Activated T-cell treated with anti-CD3 and anti-CD28 coated beads, Interleukin-2, amount 50 U/mL, for 72 hours (primary cell): ENCODE measurements at regions not wholly inside any gene's neighbourhood (a gene's known extent, or its start where the extent isn't known, plus 50 kb on each side); places are given as distances from the start of the nearest gene placed in this dataset.
A peak's percentile ranks its signal among the peaks of the same experiment; 100 is the strongest.

ENCODE experiments used
- ATAC-seq, 2 donors: fragments of 150-1000 bp; cut with Tn5 transposase; replicated peaks in 1 of 2; 2 replicates each; pipeline ENCODE4 v1.10.0; 2021; ENCODE audit warnings: moderate library complexity in 2 of 2, mild to moderate bottlenecking in 1 of 2
- DNase-seq, 2 donors: peaks; one replicate each; pipeline ENCODE4 v3.0.0; 2021 to 2022; ENCODE audit warnings: mixed read lengths in 1 of 2
- H3K27ac Mint-ChIP-seq: one replicate; pipeline ENCODE4 v1.8.0; 2022; ENCODE audit warnings: mild to moderate bottlenecking, moderate library complexity, mixed read lengths
- H3K27me3 Mint-ChIP-seq: one replicate; pipeline ENCODE4 v1.8.0; 2022; ENCODE audit warnings: low read depth, mixed read lengths
- H3K36me3 Mint-ChIP-seq, 2 donors: one replicate each; pipeline ENCODE4 v1.8.0; 2022; ENCODE audit warnings: mixed read lengths in 2 of 2, mild to moderate bottlenecking in 1 of 2; ENCODE audit not compliant: insufficient read depth in 2 of 2
- H3K4me1 Mint-ChIP-seq: one replicate; pipeline ENCODE4 v1.8.0; 2022; ENCODE audit warnings: low read depth, mixed read lengths
- H3K4me3 Mint-ChIP-seq, 2 donors: one replicate each; pipeline ENCODE4 v1.8.0; 2022; ENCODE audit warnings: mild to moderate bottlenecking in 2 of 2, mixed read lengths in 2 of 2, moderate library complexity in 2 of 2
- H3K9me3 Mint-ChIP-seq, 2 donors: one replicate each; pipeline ENCODE4 v1.8.0; 2022; ENCODE audit warnings: mixed read lengths in 2 of 2

DNA sequence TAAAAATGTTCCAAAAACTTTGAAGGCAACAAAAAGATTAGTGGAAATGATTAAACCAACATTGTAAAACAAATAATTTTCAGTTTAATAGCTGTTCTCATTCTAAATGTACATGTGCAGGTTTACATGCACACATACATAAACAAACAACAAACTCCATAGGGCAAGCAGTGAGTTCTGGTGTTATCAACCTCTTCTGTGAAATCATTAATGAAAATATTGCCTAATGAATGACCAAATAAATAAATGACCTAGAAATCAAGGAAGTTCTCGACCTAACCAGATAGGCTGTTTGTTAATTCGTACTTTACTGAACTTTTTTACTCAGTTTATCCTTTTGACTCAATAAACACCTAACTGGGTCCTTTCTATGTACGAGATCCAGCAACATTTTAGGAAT lies 165.5 kb upstream of the RORB start:
- no peaks in the 10 kb centered on the region for H3K36me3 Mint-ChIP-seq
- DNase-seq: no peak
- peaks cover 7% of the 10 kb centered on the region for H3K4me1 Mint-ChIP-seq
- H3K9me3 Mint-ChIP-seq: no peaks in the 10 kb centered on the region
- no peak overlapping the region for H3K27ac Mint-ChIP-seq
- no peak overlapping the region for H3K4me3 Mint-ChIP-seq
- no peaks in the 10 kb centered on the region for H3K27me3 Mint-ChIP-seq
- no peak for ATAC-seq

DNA sequence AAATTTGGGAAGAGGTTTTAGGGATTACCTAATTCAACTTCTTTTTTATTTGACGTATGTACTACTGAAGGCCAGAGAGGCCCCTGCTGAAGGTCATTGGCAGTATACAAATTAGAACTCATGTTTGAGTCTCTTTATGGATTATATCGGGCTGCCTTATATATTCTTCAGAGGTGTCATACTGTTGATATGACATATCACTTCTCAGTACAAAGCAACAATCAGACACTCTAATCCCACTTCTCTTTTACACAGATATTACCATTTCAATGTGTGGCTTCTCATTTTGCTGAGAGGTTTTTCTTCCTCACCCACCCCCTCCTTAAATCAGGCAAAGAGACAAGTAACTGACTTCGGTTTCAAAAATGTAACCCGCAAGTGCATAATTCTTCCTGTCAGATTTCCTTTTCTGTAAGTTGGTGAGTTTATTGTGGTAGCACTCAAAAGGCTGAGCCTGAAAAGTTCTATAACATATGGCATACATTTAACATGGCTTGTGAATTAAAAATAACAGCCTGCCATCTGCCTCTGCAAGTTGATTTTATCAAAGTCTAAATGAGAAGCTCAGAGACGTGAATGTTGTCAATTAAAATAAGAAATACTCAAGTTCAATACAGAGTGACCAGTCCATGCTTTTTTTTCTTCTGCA lies 163.6 kb upstream of the RORB start:
- Mint-ChIP-seq H3K9me3 (peaks cover 0 to 2% of the 10 kb centered on the region in 2 donors), H3K27ac (no peak overlapping the region), H3K4me1 (peaks cover 7% of the 10 kb centered on the region), H3K36me3 (no peaks in the 10 kb centered on the region), H3K27me3 (no peaks in the 10 kb centered on the region), H3K4me3 (peak overlapping the region in 1 of 2 donors; percentile 24)
- ATAC-seq (no peak), DNase-seq (no peak)

DNA sequence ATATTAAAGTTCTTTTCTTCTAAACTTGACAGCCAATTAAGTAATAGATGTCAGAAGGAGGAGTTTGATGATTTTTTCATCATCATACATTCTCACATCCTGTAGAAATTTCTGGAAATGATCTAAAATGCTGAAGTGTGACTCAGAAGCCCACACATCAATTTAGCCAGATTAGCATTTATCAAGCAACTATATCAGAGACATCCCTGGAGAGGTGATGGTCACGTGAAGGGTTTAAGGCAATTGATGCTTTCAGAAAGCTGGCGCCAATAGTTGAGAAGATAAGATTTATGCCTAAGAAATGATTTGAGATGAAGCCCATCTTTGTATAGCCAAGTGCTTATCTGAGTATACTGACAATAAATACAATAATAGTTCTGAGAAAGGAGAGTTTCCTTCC lies 162.9 kb upstream of the RORB start:
- H3K4me3 Mint-ChIP-seq: no peak overlapping the region
- H3K36me3 Mint-ChIP-seq: no peaks in the 10 kb centered on the region
- ATAC-seq (no peak), DNase-seq (no peak)
- H3K27ac Mint-ChIP-seq: no peak overlapping the region
- no peaks in the 10 kb centered on the region for H3K27me3 Mint-ChIP-seq
- H3K4me1 Mint-ChIP-seq: peaks cover 7% of the 10 kb centered on the region
- peaks cover 0 to 2% of the 10 kb centered on the region in 2 donors for H3K9me3 Mint-ChIP-seq

DNA sequence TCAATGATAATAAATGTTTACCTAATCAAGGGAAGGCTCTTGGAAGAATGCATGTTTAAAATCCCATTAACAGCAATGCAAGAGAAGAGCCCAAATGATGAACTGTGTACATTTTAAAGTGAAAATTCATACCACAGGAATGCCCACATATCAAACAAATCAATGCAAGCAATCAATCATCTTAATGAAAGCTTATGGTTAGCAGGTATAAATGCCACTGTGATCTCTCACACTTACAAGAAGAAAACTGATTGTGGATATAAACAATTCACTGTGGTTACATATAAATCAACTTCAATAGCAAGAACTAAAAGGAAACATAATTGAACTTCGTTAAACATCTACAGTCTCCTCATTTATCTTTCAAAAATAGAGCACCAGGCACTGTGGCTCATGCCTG lies 161.0 kb upstream of the RORB start:
- Mint-ChIP-seq H3K27me3 (no peaks in the 10 kb centered on the region), H3K4me3 (no peak overlapping the region), H3K27ac (no peak overlapping the region), H3K9me3 (peaks cover 0 to 5% of the 10 kb centered on the region in 2 donors), H3K4me1 (peaks cover 7% of the 10 kb centered on the region), H3K36me3 (no peaks in the 10 kb centered on the region)
- DNase-seq (no peak), ATAC-seq (no peak)

- no peaks in the 10 kb centered on the region for H3K27me3 Mint-ChIP-seq
- DNase-seq (no peak), ATAC-seq (no peak)
- H3K4me1 Mint-ChIP-seq: no peaks in the 10 kb centered on the region
- H3K4me3 Mint-ChIP-seq: no peak overlapping the region
- no peak overlapping the region for H3K27ac Mint-ChIP-seq
- no peaks in the 10 kb centered on the region for H3K36me3 Mint-ChIP-seq
- H3K9me3 Mint-ChIP-seq: no peaks in the 10 kb centered on the region
Measured at GRCh38 chr9:74348777-74349176, 148.4 kb upstream of the RORB start.

DNA sequence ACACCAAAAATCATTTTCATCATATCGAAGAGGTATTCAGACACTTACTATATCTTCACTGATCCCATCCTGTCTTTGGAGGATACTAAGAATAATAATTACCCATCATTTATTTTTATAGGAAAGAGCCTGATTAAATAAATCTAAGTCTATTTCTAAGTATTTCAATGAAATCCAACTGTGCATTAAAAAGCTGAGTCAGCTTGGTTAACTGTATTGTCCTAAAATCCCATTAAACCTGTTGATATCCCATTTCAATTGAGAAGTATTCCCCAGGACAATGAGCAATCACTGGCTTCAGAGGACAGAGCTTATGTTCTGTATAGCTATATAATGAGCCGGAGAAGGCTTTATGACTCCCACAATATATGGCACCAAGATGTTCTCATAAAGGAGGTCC lies 142.0 kb upstream of the RORB start:
- DNase-seq: no peak
- no peaks in the 10 kb centered on the region for H3K27me3 Mint-ChIP-seq
- no peak for ATAC-seq
- H3K9me3 Mint-ChIP-seq: no peaks in the 10 kb centered on the region
- H3K4me3 Mint-ChIP-seq: no peak overlapping the region
- H3K36me3 Mint-ChIP-seq: no peaks in the 10 kb centered on the region
- no peak overlapping the region for H3K27ac Mint-ChIP-seq
- H3K4me1 Mint-ChIP-seq: no peaks in the 10 kb centered on the region

- Mint-ChIP-seq H3K27ac (no peak overlapping the region), H3K27me3 (no peaks in the 10 kb centered on the region), H3K4me1 (no peaks in the 10 kb centered on the region), H3K36me3 (no peaks in the 10 kb centered on the region), H3K4me3 (no peak overlapping the region), H3K9me3 (peaks cover 0 to 2% of the 10 kb centered on the region in 2 donors)
- ATAC-seq (no peak), DNase-seq (no peak)
Measured at GRCh38 chr9:74357577-74357976, 139.6 kb upstream of the RORB start.

- no peak for DNase-seq
- no peak for ATAC-seq
- H3K4me3 Mint-ChIP-seq: no peak overlapping the region
- no peaks in the 10 kb centered on the region for H3K36me3 Mint-ChIP-seq
- no peaks in the 10 kb centered on the region for H3K27me3 Mint-ChIP-seq
- H3K27ac Mint-ChIP-seq: no peak overlapping the region
- peaks cover 0 to 2% of the 10 kb centered on the region in 2 donors for H3K9me3 Mint-ChIP-seq
- no peaks in the 10 kb centered on the region for H3K4me1 Mint-ChIP-seq
Measured at GRCh38 chr9:74358959-74359358, 138.2 kb upstream of the RORB start.

- DNase-seq (no peak), ATAC-seq (no peak)
- Mint-ChIP-seq H3K27ac (no peak overlapping the region), H3K27me3 (no peaks in the 10 kb centered on the region), H3K4me3 (no peak overlapping the region), H3K4me1 (no peaks in the 10 kb centered on the region), H3K36me3 (no peaks in the 10 kb centered on the region), H3K9me3 (peaks cover 2% of the 10 kb centered on the region in 2 donors)
Measured at GRCh38 chr9:74361508-74361907, 135.6 kb upstream of the RORB start.

- DNase-seq (no peak), ATAC-seq (no peak)
- no peaks in the 10 kb centered on the region for H3K27me3 Mint-ChIP-seq
- H3K4me3 Mint-ChIP-seq: no peak overlapping the region
- no peaks in the 10 kb centered on the region for H3K4me1 Mint-ChIP-seq
- no peak overlapping the region for H3K27ac Mint-ChIP-seq
- H3K36me3 Mint-ChIP-seq: no peaks in the 10 kb centered on the region
- peaks cover 2% of the 10 kb centered on the region in 2 donors for H3K9me3 Mint-ChIP-seq
Measured at GRCh38 chr9:74362423-74362822, 134.7 kb upstream of the RORB start.

DNA sequence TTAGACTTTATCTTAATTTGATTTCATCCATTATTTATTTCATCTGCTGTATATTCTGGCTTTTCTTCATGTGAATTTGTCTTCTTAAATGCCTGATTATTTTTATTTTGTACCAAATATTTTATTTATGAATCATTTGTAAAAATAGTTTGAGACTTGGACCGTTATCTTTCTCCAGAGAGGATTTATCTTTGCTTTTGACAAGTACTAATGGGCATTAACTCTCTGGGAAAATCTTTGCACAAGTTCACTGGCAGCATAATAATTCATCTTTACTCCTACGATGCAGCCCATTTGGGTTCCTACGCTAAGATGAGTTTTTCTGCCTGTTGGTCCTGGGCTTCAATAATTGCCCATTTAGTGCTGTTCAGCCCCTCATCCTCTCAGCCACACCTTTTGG lies 131.0 kb upstream of the RORB start:
- no peak overlapping the region for H3K4me3 Mint-ChIP-seq

GRCh38 chr9:74369844-74370243 lies 127.3 kb upstream of the RORB start:
- no peaks in the 10 kb centered on the region for H3K27me3 Mint-ChIP-seq
- H3K36me3 Mint-ChIP-seq: no peaks in the 10 kb centered on the region
- no peak overlapping the region for H3K4me3 Mint-ChIP-seq
- H3K9me3 Mint-ChIP-seq: no peaks in the 10 kb centered on the region
- ATAC-seq (no peak), DNase-seq (no peak)
- H3K4me1 Mint-ChIP-seq: no peaks in the 10 kb centered on the region
- H3K27ac Mint-ChIP-seq: no peak overlapping the region

More for the DNA sequence above, 131.0 kb upstream of the RORB start:
- Mint-ChIP-seq H3K27ac (no peak overlapping the region), H3K27me3 (no peaks in the 10 kb centered on the region), H3K9me3 (peaks cover 2% of the 10 kb centered on the region in 2 donors), H3K4me1 (no peaks in the 10 kb centered on the region), H3K36me3 (no peaks in the 10 kb centered on the region)
- DNase-seq: no peak
- no peak for ATAC-seq

DNA sequence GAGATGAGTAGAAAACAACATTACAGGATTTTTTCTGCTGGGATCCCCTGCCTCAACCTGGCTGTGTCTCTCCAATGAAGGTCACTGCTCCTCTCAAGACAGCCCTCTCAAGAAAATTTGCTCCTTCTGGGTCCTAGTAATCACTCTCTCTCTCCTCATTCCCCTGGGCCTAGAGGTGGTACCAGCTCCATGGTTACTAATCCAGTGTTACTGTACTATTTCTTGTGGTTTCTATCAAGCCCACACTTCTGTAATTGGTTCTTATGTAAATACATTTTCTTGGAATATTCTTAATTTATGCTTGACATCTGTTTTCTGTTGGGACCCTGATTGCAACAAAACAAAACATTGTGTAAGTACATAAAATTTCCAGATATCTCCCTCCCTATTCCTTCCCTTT lies 123.8 kb upstream of the RORB start:
- Mint-ChIP-seq H3K27me3 (no peaks in the 10 kb centered on the region), H3K9me3 (no peaks in the 10 kb centered on the region), H3K4me1 (no peaks in the 10 kb centered on the region), H3K36me3 (no peaks in the 10 kb centered on the region), H3K4me3 (no peak overlapping the region), H3K27ac (no peak overlapping the region)
- no peak for ATAC-seq
- DNase-seq: no peak

DNA sequence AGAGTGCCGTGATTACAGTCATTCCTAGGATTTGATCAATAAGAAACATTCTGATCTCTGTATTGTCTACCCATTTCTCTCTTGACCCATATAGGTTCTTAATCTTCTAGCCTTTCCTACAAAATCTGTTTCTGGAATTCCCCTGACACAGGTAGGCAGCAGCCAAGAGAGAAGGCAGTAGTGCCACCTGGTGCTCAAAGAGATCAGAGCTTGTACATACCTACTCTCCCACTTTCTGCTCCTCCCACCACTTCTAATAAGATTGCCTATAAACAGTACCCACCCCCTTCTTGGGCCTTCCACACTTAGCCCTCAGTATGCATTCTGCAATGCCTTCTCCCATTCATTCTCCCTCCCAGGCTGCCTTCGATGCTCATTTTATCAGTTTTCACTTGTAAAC lies 117.4 kb upstream of the RORB start:
- ATAC-seq (peak in 1 of 2 donors; percentile 46), DNase-seq (peak; percentile 2 to 3)
- no peak overlapping the region for H3K27ac Mint-ChIP-seq
- H3K4me3 Mint-ChIP-seq: no peak overlapping the region
- no peaks in the 10 kb centered on the region for H3K9me3 Mint-ChIP-seq
- no peaks in the 10 kb centered on the region for H3K27me3 Mint-ChIP-seq
- no peaks in the 10 kb centered on the region for H3K4me1 Mint-ChIP-seq
- no peaks in the 10 kb centered on the region for H3K36me3 Mint-ChIP-seq
